Calu3 (cell line): ENCODE measurements at regions not wholly inside any gene's neighbourhood (a gene's known extent, or its start where the extent isn't known, plus 50 kb on each side); places are given as distances from the start of the nearest gene placed in this dataset.

Experiments
- BruUV-seq: library from RNA; stranded (reverse); fragments of 400-500 nt; replicated peaks from 2 replicates; lab custom pipeline; 2021; lab: Mats Ljungman, UMichigan
- CTCF ChIA-PET: fragments of 300-600 bp; sonication (Branson Sonifier 250); formaldehyde crosslinking; loops from one replicate; lab custom pipeline; 2022; ENCODE audit warnings: antibody characterized with exemption; lab: Charles Lee
- DNase-seq: peaks from one replicate; pipeline ENCODE4 v3.0.0; 2022
- H3K27ac Mint-ChIP-seq: one replicate; pipeline ENCODE4 v1.8.0; 2022; ENCODE audit warnings: mixed read lengths; ENCODE audit not compliant: unreplicated experiment
- H3K27me3 Mint-ChIP-seq: one replicate; pipeline ENCODE4 v1.8.0; 2022; ENCODE audit warnings: mixed read lengths; ENCODE audit not compliant: unreplicated experiment
- H3K36me3 Mint-ChIP-seq: one replicate; pipeline ENCODE4 v1.8.0; 2022; ENCODE audit warnings: mild to moderate bottlenecking, moderate library complexity, mixed read lengths; ENCODE audit not compliant: insufficient read depth, unreplicated experiment
- H3K4me1 Mint-ChIP-seq: one replicate; pipeline ENCODE4 v1.8.0; 2022; ENCODE audit warnings: mild to moderate bottlenecking, low read depth, mixed read lengths; ENCODE audit not compliant: unreplicated experiment
- H3K4me3 Mint-ChIP-seq: one replicate; pipeline ENCODE4 v1.8.0; 2022; ENCODE audit warnings: mild to moderate bottlenecking, low read depth, moderate library complexity, mixed read lengths; ENCODE audit not compliant: unreplicated experiment
- H3K9me3 Mint-ChIP-seq: one replicate; pipeline ENCODE4 v1.8.0; 2022; ENCODE audit warnings: low read depth, mixed read lengths; ENCODE audit not compliant: unreplicated experiment
- CTCF ChIP-seq: fragments of 200-600 bp; IDR thresholded peaks from one replicate; pipeline ENCODE4 v1.8.0; 2022; ENCODE audit warnings: antibody characterized with exemption; ENCODE audit not compliant: unreplicated experiment
- intact Hi-C: fragments of 100-400 bp; cut with micrococcal nuclease; formaldehyde crosslinking; loops from one replicate; pipeline ENCODE4 v1.10.0; 2022; ENCODE audit not compliant: unreplicated experiment

DNA sequence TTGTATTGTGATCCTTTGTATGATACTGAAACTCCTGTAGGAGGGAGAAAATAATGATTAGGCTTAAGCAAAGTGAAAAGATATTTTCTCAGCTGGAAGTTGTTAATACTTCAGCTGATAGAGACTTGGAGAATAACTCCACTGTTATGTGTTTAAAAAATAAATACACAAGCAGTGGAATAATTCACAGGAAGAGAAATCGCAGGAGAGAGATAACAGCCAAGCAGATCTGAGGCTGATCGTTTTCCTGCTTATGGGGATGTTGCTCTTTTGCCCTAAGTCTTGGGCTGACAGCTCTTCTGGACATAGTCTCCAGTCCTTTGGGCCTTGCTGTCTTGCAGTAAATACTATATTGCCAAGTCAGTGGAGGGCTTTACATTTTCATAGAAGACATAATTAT is 93.3 kb downstream of the OLFM4 start:
- BruUV-seq, result no TSS peak
- no peaks in the 10 kb centered on the region for H3K4me1 Mint-ChIP-seq
- no peaks in the 10 kb centered on the region for H3K9me3 Mint-ChIP-seq
- no peaks in the 10 kb centered on the region for H3K36me3 Mint-ChIP-seq
- no peak overlapping the region for H3K4me3 Mint-ChIP-seq
- no peak for TF ChIP-seq CTCF
- no peaks in the 10 kb centered on the region for H3K27me3 Mint-ChIP-seq
- CTCF ChIA-PET, result no interaction called here
- intact Hi-C loops, result no loop called here
- no peak overlapping the region for H3K27ac Mint-ChIP-seq
- DNase-seq, result no peak

- Mint-ChIP-seq H3K4me3 (no peak overlapping the region), H3K36me3 (no peaks in the 10 kb centered on the region), H3K4me1 (no peaks in the 10 kb centered on the region), H3K27ac (no peak overlapping the region), H3K9me3 (peaks cover 4% of the 10 kb centered on the region), H3K27me3 (no peaks in the 10 kb centered on the region)
- TF ChIP-seq CTCF, result no peak
- intact Hi-C loops, result no loop called here
- BruUV-seq, result no TSS peak
- no peak for DNase-seq
- CTCF ChIA-PET, result no interaction called here
These were observed 94.9 kb downstream of the OLFM4 start for GRCh38 chr13:53123536-53123935.

- no peak for TF ChIP-seq CTCF
- BruUV-seq, result no TSS peak
- DNase-seq, result no peak
- no peaks in the 10 kb centered on the region for H3K36me3 Mint-ChIP-seq
- intact Hi-C loops, result no loop called here
- no peak overlapping the region for H3K27ac Mint-ChIP-seq
- no peaks in the 10 kb centered on the region for H3K4me1 Mint-ChIP-seq
- H3K27me3 Mint-ChIP-seq, result no peaks in the 10 kb centered on the region
- peaks cover 4% of the 10 kb centered on the region for H3K9me3 Mint-ChIP-seq
- CTCF ChIA-PET, result no interaction called here
- no peak overlapping the region for H3K4me3 Mint-ChIP-seq
These were observed 96.0 kb downstream of the OLFM4 start for GRCh38 chr13:53124623-53125022.

DNA sequence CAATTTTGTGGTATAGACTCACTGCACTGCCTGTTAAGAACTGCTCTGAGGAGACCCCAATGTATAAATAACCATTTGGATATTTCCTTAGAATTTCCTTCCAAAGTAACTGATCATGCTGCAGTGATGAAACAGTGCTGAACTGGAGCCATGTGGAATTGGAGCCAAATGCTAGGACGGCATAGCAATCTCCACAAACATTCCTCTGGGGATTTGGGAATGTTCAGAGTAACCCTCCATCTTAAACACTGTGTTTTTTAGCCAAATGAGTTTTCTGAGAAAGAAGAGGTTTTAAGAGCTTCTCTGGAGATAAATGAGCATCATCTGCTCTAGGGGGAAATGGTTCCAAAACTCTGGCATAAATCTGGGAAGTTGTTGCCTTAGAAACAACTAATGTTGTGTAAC is 98.2 kb downstream of the OLFM4 start:
- no peaks in the 10 kb centered on the region for H3K27me3 Mint-ChIP-seq
- DNase-seq, result no peak
- peaks cover 4% of the 10 kb centered on the region for H3K9me3 Mint-ChIP-seq
- no peak overlapping the region for H3K4me3 Mint-ChIP-seq
- no peak for TF ChIP-seq CTCF
- intact Hi-C loops, result no loop called here
- CTCF ChIA-PET, result no interaction called here
- H3K4me1 Mint-ChIP-seq, result no peaks in the 10 kb centered on the region
- no peaks in the 10 kb centered on the region for H3K36me3 Mint-ChIP-seq
- no peak overlapping the region for H3K27ac Mint-ChIP-seq
- BruUV-seq, result no TSS peak
